ENCODE measurements at regions not wholly inside any gene's neighbourhood (a gene's known extent, or its start where the extent isn't known, plus 50 kb on each side); places are given as distances from the start of the nearest gene placed in this dataset.

- no peak for DNase-seq (ENCODE audit: low spot score in 2 of 2)
- H3K27me3 ChIP-seq = no peaks in the 10 kb centered on the region
- no peak overlapping the region for H3K27ac ChIP-seq
- H3K4me1 ChIP-seq = no peaks in the 10 kb centered on the region
- no peaks in the 10 kb centered on the region for H3K9me3 ChIP-seq
- no peak for TF ChIP-seq CTCF (IDR thresholded peaks at IDR 0.05)
- TF ChIP-seq POLR2A (IDR thresholded peaks at IDR 0.05) = no peak
- no peak for TF ChIP-seq POLR2AphosphoS5 (IDR thresholded peaks at IDR 0.05)
- no peak overlapping the region for H3K4me3 ChIP-seq
- H3K36me3 ChIP-seq = no peaks in the 10 kb centered on the region
- intact Hi-C loops (cut with DNase I; ENCODE audit: low total_unique reads) = no loop called here
Measured at GRCh38 chr11:31895926-31896325, 84.8 kb upstream of the PAX6 start.

GRCh38 chr11:31887180-31887579 is 76.1 kb upstream of the PAX6 start:
- no peak for TF ChIP-seq POLR2AphosphoS5 (IDR thresholded peaks at IDR 0.05)
- no peak for TF ChIP-seq POLR2A (IDR thresholded peaks at IDR 0.05)
- TF ChIP-seq CTCF (IDR thresholded peaks at IDR 0.05) = no peak
- Histone ChIP-seq H3K36me3 (no peaks in the 10 kb centered on the region), H3K27me3 (peaks cover 0 to 8% of the 10 kb centered on the region in 2 donors), H3K4me3 (no peak overlapping the region), H3K27ac (no peak overlapping the region), H3K9me3 (no peaks in the 10 kb centered on the region), H3K4me1 (no peaks in the 10 kb centered on the region)
- no peak for DNase-seq (ENCODE audit: low spot score in 2 of 2)
- intact Hi-C loops (cut with DNase I; ENCODE audit: low total_unique reads) = no loop called here

- H3K27me3 ChIP-seq = peaks cover 0 to 13% of the 10 kb centered on the region in 2 donors
- TF ChIP-seq POLR2AphosphoS5 (IDR thresholded peaks at IDR 0.05) (no peak), CTCF (IDR thresholded peaks at IDR 0.05) (no peak), POLR2A (IDR thresholded peaks at IDR 0.05) (no peak)
- no peaks in the 10 kb centered on the region for H3K4me1 ChIP-seq
- DNase-seq (ENCODE audit: low spot score in 2 of 2) = no peak
- H3K9me3 ChIP-seq = no peaks in the 10 kb centered on the region
- H3K4me3 ChIP-seq = no peak overlapping the region
- no peaks in the 10 kb centered on the region for H3K36me3 ChIP-seq
- intact Hi-C loops (cut with DNase I; ENCODE audit: low total_unique reads) = no loop called here
- H3K27ac ChIP-seq = no peak overlapping the region
Measured at GRCh38 chr11:31884080-31884479, 73.0 kb upstream of the PAX6 start.

- no peak overlapping the region for H3K27ac ChIP-seq
- H3K9me3 ChIP-seq = no peaks in the 10 kb centered on the region
- no peak overlapping the region for H3K4me3 ChIP-seq
- no peaks in the 10 kb centered on the region for H3K36me3 ChIP-seq
- no peak for DNase-seq (ENCODE audit: low spot score in 2 of 2)
- intact Hi-C loops (cut with DNase I; ENCODE audit: low total_unique reads) = no loop called here
- peaks cover 0 to 13% of the 10 kb centered on the region in 2 donors for H3K27me3 ChIP-seq
- no peak for TF ChIP-seq POLR2AphosphoS5 (IDR thresholded peaks at IDR 0.05)
- no peak for TF ChIP-seq CTCF (IDR thresholded peaks at IDR 0.05)
- TF ChIP-seq POLR2A (IDR thresholded peaks at IDR 0.05) = no peak
- no peaks in the 10 kb centered on the region for H3K4me1 ChIP-seq
Measured at GRCh38 chr11:31883435-31883834, 72.3 kb upstream of the PAX6 start.

- Histone ChIP-seq H3K27me3 (peaks cover 0 to 13% of the 10 kb centered on the region in 2 donors), H3K4me3 (no peak overlapping the region), H3K9me3 (no peaks in the 10 kb centered on the region), H3K36me3 (no peaks in the 10 kb centered on the region), H3K27ac (no peak overlapping the region), H3K4me1 (no peaks in the 10 kb centered on the region)
- TF ChIP-seq CTCF (IDR thresholded peaks at IDR 0.05) (no peak), POLR2AphosphoS5 (IDR thresholded peaks at IDR 0.05) (no peak), POLR2A (IDR thresholded peaks at IDR 0.05) (no peak)
- intact Hi-C loops (cut with DNase I; ENCODE audit: low total_unique reads) = no loop called here
- no peak for DNase-seq (ENCODE audit: low spot score in 2 of 2)
Measured at GRCh38 chr11:31882951-31883392, 71.8 kb upstream of the PAX6 start.

All from breast epithelium (tissue), 4 donors.